H1 (cell line): ENCODE measurements at regions not wholly inside any gene's neighbourhood (a gene's known extent, or its start where the extent isn't known, plus 50 kb on each side); places are given as distances from the start of the nearest gene placed in this dataset.

ENCODE experiments used
- CTCF ChIA-PET: fragments of 300-600 bp; sonication (Branson Sonifier 250); formaldehyde crosslinking; loops from one replicate; lab custom pipeline; 2021; ENCODE audit not compliant: partially characterized antibody; lab: Charles Lee
- POLR2A ChIA-PET: fragments of 300-600 bp; sonication (Branson Sonifier 250); formaldehyde crosslinking; loops from one replicate; lab custom pipeline; 2021; ENCODE audit warnings: inconsistent platforms; ENCODE audit not compliant: partially characterized antibody; lab: Charles Lee
- DNase-seq, 2 experiments: peaks; one replicate each; pipeline versions ENCODE4 v3.0.0 to v3.0.0-alpha.2; 2010 to 2022; ENCODE audit warnings: low spot score in 2 of 2, low read depth in 1 of 2, mixed read lengths in 1 of 2
- FAIRE-seq: peaks from 2 replicates; lab custom pipeline; 2011; peaks lifted over from hg19 to GRCh38; lab: Jason Lieb, UNC
- H2AFZ ChIP-seq: 2 replicates; pipeline ENCODE4 v1.8.1; 2012; ENCODE audit warnings: low read length, inconsistent platforms
- H2AK5ac ChIP-seq: 2 replicates; pipeline ENCODE4 v1.6.1; 2013; ENCODE audit warnings: low read depth, low read length
- H2BK120ac ChIP-seq: replicated peaks from 2 replicates; pipeline ENCODE3; 2013; ENCODE audit warnings: low read depth, low read length, inconsistent platforms
- H2BK12ac ChIP-seq: 2 replicates; pipeline ENCODE4 v1.6.1; 2013; ENCODE audit warnings: low read depth, low read length
- H2BK15ac ChIP-seq: 2 replicates; pipeline ENCODE4 v1.6.1; 2013; ENCODE audit warnings: low read length
- H2BK20ac ChIP-seq: 2 replicates; pipeline ENCODE4 v1.6.1; 2013; ENCODE audit warnings: low read length
- H2BK5ac ChIP-seq: 2 replicates; pipeline ENCODE4 v1.6.1; 2013; ENCODE audit warnings: low read depth, low read length
- H3K14ac ChIP-seq: 2 replicates; pipeline ENCODE4 v1.6.1; 2013; ENCODE audit warnings: inconsistent platforms; ENCODE audit not compliant: insufficient read length
- H3K18ac ChIP-seq: 2 replicates; pipeline ENCODE4 v1.6.1; 2013; ENCODE audit warnings: low read length; ENCODE audit errors: extremely low read depth
- H3K23ac ChIP-seq: 2 replicates; pipeline ENCODE4 v1.6.1; 2013; ENCODE audit warnings: inconsistent platforms; ENCODE audit not compliant: insufficient read length
- H3K23me2 ChIP-seq: 2 replicates; pipeline ENCODE4 v1.6.1; 2013; ENCODE audit warnings: low read depth, low read length
- H3K27ac ChIP-seq: 2 replicates; pipeline ENCODE4 v1.6.1; 2011; ENCODE audit warnings: low read depth, low read length, inconsistent platforms
- H3K27me3 ChIP-seq, 4 experiments: replicated peaks in 1 of 4; 1 replicate in 1 of 4; 2 replicates in 3 of 4; pipeline versions ENCODE4 v1.6.1 to v1.8.1; 2011 to 2013; ENCODE audit warnings: low read length in 3 of 4, mild to moderate bottlenecking in 3 of 4, inconsistent platforms in 2 of 4, mixed read lengths in 2 of 4, moderate library complexity in 1 of 4; ENCODE audit not compliant: control insufficient read depth in 3 of 4, insufficient read depth in 3 of 4; ENCODE audit errors: extremely low read depth in 1 of 4
- H3K36me3 ChIP-seq, 4 experiments: 2 replicates each; pipeline versions ENCODE4 v1.6.1 to v1.8.1; 2011 to 2013; ENCODE audit warnings: mild to moderate bottlenecking in 4 of 4, low read length in 3 of 4, moderate library complexity in 2 of 4, control low read depth in 1 of 4, inconsistent platforms in 1 of 4; ENCODE audit not compliant: insufficient read depth in 4 of 4, control insufficient read depth in 2 of 4
- H3K4ac ChIP-seq: replicated peaks from 2 replicates; pipeline ENCODE3; 2013; ENCODE audit warnings: low read length, low read depth, mixed read lengths, inconsistent platforms; ENCODE audit not compliant: insufficient read length
- H3K4me1 ChIP-seq, 4 experiments: replicated peaks in 1 of 4; 1 replicate in 1 of 4; 2 replicates in 3 of 4; pipeline versions ENCODE4 v1.6.1 to v1.8.1; 2011 to 2013; ENCODE audit warnings: low read length in 3 of 4, inconsistent platforms in 2 of 4, mixed read lengths in 1 of 4; ENCODE audit not compliant: insufficient read depth in 4 of 4, control insufficient read depth in 3 of 4
- H3K4me2 ChIP-seq, 2 experiments: 2 replicates each; pipeline versions ENCODE4 v1.6.1 to v1.8.1; 2011 to 2013; ENCODE audit warnings: low read depth in 2 of 2, low read length in 2 of 2, control low read depth in 1 of 2, inconsistent platforms in 1 of 2, mild to moderate bottlenecking in 1 of 2; ENCODE audit not compliant: insufficient read depth in 1 of 2
- H3K4me3 ChIP-seq, 4 experiments: fragments of 200-600, 300-600 bp in 1 of 4; sonication (generic), shearing (Covaris generic), sonication (Bioruptor Twin) in 1 of 4; 2 replicates each; pipeline versions ENCODE4 v1.5.1 to v1.8.1; 2011 to 2016; ENCODE audit warnings: low read length in 4 of 4, low read depth in 3 of 4, control low read depth in 2 of 4, inconsistent platforms in 2 of 4, mild to moderate bottlenecking in 2 of 4, mixed read lengths in 1 of 4, moderate library complexity in 1 of 4; ENCODE audit not compliant: insufficient read depth in 2 of 4; ENCODE audit errors: extremely low read depth in 1 of 4
- H3K56ac ChIP-seq: replicated peaks from 2 replicates; pipeline ENCODE3; 2013; ENCODE audit warnings: low read depth, mild to moderate bottlenecking, mixed read lengths, low read length, inconsistent platforms; ENCODE audit not compliant: insufficient read length
- H3K79me1 ChIP-seq: 2 replicates; pipeline ENCODE4 v1.6.1; 2013; ENCODE audit warnings: low read depth, low read length, control low read depth
- H3K79me2 ChIP-seq, 2 experiments: 2 replicates each; pipeline versions ENCODE4 v1.6.1 to v1.8.1; 2012 to 2013; ENCODE audit warnings: low read length in 2 of 2, mild to moderate bottlenecking in 2 of 2, inconsistent platforms in 1 of 2; ENCODE audit not compliant: insufficient read depth in 2 of 2, control insufficient read depth in 1 of 2
- H3K9ac ChIP-seq, 4 experiments: replicated peaks in 1 of 4; 1 replicate in 1 of 4; 2 replicates in 3 of 4; pipeline versions ENCODE4 v1.6.1 to v1.8.1; 2011 to 2013; ENCODE audit warnings: low read depth in 3 of 4, low read length in 3 of 4, control low read depth in 2 of 4, mild to moderate bottlenecking in 2 of 4, moderate library complexity in 2 of 4, inconsistent platforms in 1 of 4; ENCODE audit errors: extremely low read depth in 1 of 4
- H3K9me3 ChIP-seq, 2 experiments: 2 replicates each; pipeline versions ENCODE4 v1.6.1 to v1.8.1; 2012 to 2013; ENCODE audit warnings: mild to moderate bottlenecking in 2 of 2, moderate library complexity in 2 of 2, control low read depth in 1 of 2, inconsistent platforms in 1 of 2, low read depth in 1 of 2, low read length in 1 of 2, mixed read lengths in 1 of 2; ENCODE audit not compliant: insufficient read depth in 2 of 2
- H4K20me1 ChIP-seq, 2 experiments: replicated peaks in 1 of 2; 2 replicates each; pipeline versions ENCODE3 to v1.8.1; 2011 to 2013; ENCODE audit warnings: inconsistent platforms in 2 of 2, low read length in 2 of 2, mild to moderate bottlenecking in 1 of 2; ENCODE audit not compliant: insufficient read depth in 2 of 2, control insufficient read depth in 1 of 2
- H4K5ac ChIP-seq: 2 replicates; pipeline ENCODE4 v1.6.1; 2013; ENCODE audit warnings: low read length, low read depth, mixed read lengths, inconsistent platforms; ENCODE audit not compliant: insufficient read length
- H4K8ac ChIP-seq: 2 replicates; pipeline ENCODE4 v1.8.0; 2013; ENCODE audit warnings: mild to moderate bottlenecking, moderate library complexity, low read length, inconsistent platforms; ENCODE audit not compliant: insufficient read depth; ENCODE audit errors: extremely low read depth
- H4K91ac ChIP-seq: replicated peaks from 2 replicates; pipeline ENCODE3; 2013; ENCODE audit warnings: low read length, mixed read lengths, inconsistent platforms; ENCODE audit not compliant: insufficient read length
- BACH1 ChIP-seq: IDR thresholded peaks from 2 replicates; pipeline ENCODE4 v1.6.1; 2012; ENCODE audit warnings: low read length, improper control_type of control experiment
- BCL11A ChIP-seq, 2 experiments: IDR thresholded peaks; one replicate each; pipeline ENCODE4 v1.6.1; 2011; ENCODE audit warnings: low read depth in 2 of 2, low read length in 2 of 2, mild to moderate bottlenecking in 2 of 2
- BRCA1 ChIP-seq: IDR thresholded peaks from 2 replicates; pipeline ENCODE4 v1.6.1; 2012; ENCODE audit warnings: low read depth, low read length, improper control_type of control experiment
- CHD1 ChIP-seq: IDR thresholded peaks from 2 replicates; pipeline ENCODE4 v1.6.1; 2012; ENCODE audit warnings: low read depth, low read length, improper control_type of control experiment
- CREB1 ChIP-seq: IDR thresholded peaks from 2 replicates; pipeline ENCODE4 v1.6.1; 2012; ENCODE audit warnings: inconsistent platforms
- EZH2 ChIP-seq: fragments of 200-600 bp; sonication (generic); IDR thresholded peaks from 2 replicates; pipeline ENCODE4 v1.7.1; 2012; ENCODE audit warnings: low read depth, mild to moderate bottlenecking, moderate library complexity, low read length, inconsistent platforms; ENCODE audit not compliant: severe bottlenecking
- GABPA ChIP-seq: IDR thresholded peaks from 2 replicates; pipeline ENCODE4 v1.6.1; 2011; ENCODE audit warnings: mild to moderate bottlenecking, low read length, moderate library complexity, borderline replicate concordance; ENCODE audit not compliant: insufficient read depth
- KDM4A ChIP-seq: IDR thresholded peaks from one replicate; pipeline ENCODE4 v1.7.1; 2012; ENCODE audit warnings: low read depth, mild to moderate bottlenecking, moderate library complexity, low read length, inconsistent platforms; ENCODE audit not compliant: severe bottlenecking
- NRF1 ChIP-seq: IDR thresholded peaks from 2 replicates; pipeline ENCODE4 v1.6.1; 2011; ENCODE audit warnings: mild to moderate bottlenecking, low read depth, low read length, improper control_type of control experiment
- POU5F1 ChIP-seq: IDR thresholded peaks from 2 replicates; pipeline ENCODE4 v1.6.1; 2011; ENCODE audit warnings: low read depth, mild to moderate bottlenecking, low read length, moderate library complexity
- RNF2 ChIP-seq: fragments of 200-900, 300-1000 bp; sonication (generic); IDR thresholded peaks from 2 replicates; pipeline ENCODE4 v1.7.1; 2016; ENCODE audit warnings: borderline replicate concordance, low read depth, mild to moderate bottlenecking, antibody characterized with exemption, low read length; ENCODE audit not compliant: poor library complexity, severe bottlenecking; ENCODE audit errors: missing control alignments
- SIRT6 ChIP-seq: IDR thresholded peaks from one replicate; pipeline ENCODE4 v1.7.1; 2012; ENCODE audit warnings: low read length, inconsistent platforms
- SP1 ChIP-seq: IDR thresholded peaks from 2 replicates; pipeline ENCODE4 v1.6.1; 2011; ENCODE audit warnings: low read depth, low read length
- TCF12 ChIP-seq: IDR thresholded peaks from 2 replicates; pipeline ENCODE4 v1.6.1; 2011; ENCODE audit warnings: low read depth, mild to moderate bottlenecking, low read length
- YY1 ChIP-seq: IDR thresholded peaks from 2 replicates; pipeline ENCODE4 v1.6.1; 2011; ENCODE audit warnings: low read depth, mild to moderate bottlenecking, low read length
- ZNF274 ChIP-seq: IDR thresholded peaks from 2 replicates; pipeline ENCODE4 v1.7.0; 2012; ENCODE audit warnings: low read length, borderline replicate concordance; ENCODE audit errors: extremely low read depth
- WGBS, 2 experiments: shearing (Covaris generic) in 1 of 2; methylation state at CpG; one replicate each; pipeline versions ENCODE4 v1.1.6 to v1.1.7; 2013 to 2015; ENCODE audit warnings: low lambda C conversion rate in 2 of 2, mixed read lengths in 2 of 2, inconsistent platforms in 1 of 2, low coverage in 1 of 2, missing lambda C conversion rate in 1 of 2; ENCODE audit not compliant: insufficient replicate concordance in 2 of 2, insufficient coverage in 1 of 2, insufficient read length in 1 of 2; ENCODE audit errors: extremely low coverage in 1 of 2, missing lambda C conversion rate in 1 of 2; 5-methylcytosine and 5-hydroxymethylcytosine counted together

- no peaks in the 10 kb centered on the region for H3K36me3 ChIP-seq
- 89% methylated on average over 3 of the region's 3 CpGs; no CpG with 5 or more reads in 1 of the 2 experiments for WGBS, 2 experiments
- ChIA-PET CTCF (no interaction called here), POLR2A (no interaction called here)
- no peak overlapping the region for H3K23ac ChIP-seq
- no peak overlapping the region for H4K91ac ChIP-seq
- no peak overlapping the region for H3K9ac ChIP-seq
- no peaks in the 10 kb centered on the region for H3K79me1 ChIP-seq
- no peak overlapping the region for H3K4me2 ChIP-seq
- FAIRE-seq (no peak), DNase-seq (no peak)
- H2AFZ ChIP-seq = no peak overlapping the region
- no peak overlapping the region for H3K27ac ChIP-seq
- no peak overlapping the region for H3K14ac ChIP-seq
- no peaks in the 10 kb centered on the region for H3K79me2 ChIP-seq
- no peaks in the 10 kb centered on the region for H3K9me3 ChIP-seq
- H3K23me2 ChIP-seq = no peaks in the 10 kb centered on the region
- no peak overlapping the region for H3K4me3 ChIP-seq
- no peak overlapping the region for H4K8ac ChIP-seq
- H4K5ac ChIP-seq = no peak overlapping the region
- H3K27me3 ChIP-seq = no peaks in the 10 kb centered on the region
- no peak for TF ChIP-seq CREB1
- TF ChIP-seq EZH2 = no peak
- TF ChIP-seq BACH1 = no peak
- TF ChIP-seq BRCA1 = no peak
- no peak for TF ChIP-seq KDM4A
- no peak for TF ChIP-seq BCL11A (IDR thresholded peaks at IDR 0.05; ENCODE audit: low read depth in 2 of 2, low read length in 2 of 2)
- no peak for TF ChIP-seq TCF12
- no peak for TF ChIP-seq NRF1
- no peak for TF ChIP-seq RNF2
- TF ChIP-seq POU5F1 = no peak
- no peak for TF ChIP-seq GABPA
- no peak for TF ChIP-seq YY1
- TF ChIP-seq CHD1 = no peak
- TF ChIP-seq SP1 = no peak
- TF ChIP-seq ZNF274 = no peak
- no peak for TF ChIP-seq SIRT6
- no peak overlapping the region for H2BK5ac ChIP-seq
- no peaks in the 10 kb centered on the region for H4K20me1 ChIP-seq
- no peak overlapping the region for H2BK12ac ChIP-seq
- no peak overlapping the region for H3K56ac ChIP-seq
- no peaks in the 10 kb centered on the region for H3K4me1 ChIP-seq
- no peak overlapping the region for H2BK15ac ChIP-seq
- no peak overlapping the region for H2AK5ac ChIP-seq
- H2BK20ac ChIP-seq = no peak overlapping the region
- H2BK120ac ChIP-seq = no peak overlapping the region
- no peak overlapping the region for H3K4ac ChIP-seq
- H3K18ac ChIP-seq = no peak overlapping the region
These were observed 220.3 kb upstream of the CA10 start for GRCh38 chr17:52378860-52379259.
